NCI-H524 (cell line): ENCODE measurements at regions not wholly inside any gene's neighbourhood (a gene's known extent, or its start where the extent isn't known, plus 50 kb on each side); places are given as distances from the start of the nearest gene placed in this dataset.
A peak's percentile ranks its signal among the peaks of the same experiment; 100 is the strongest.

Source experiments
- DNase-seq, 2 experiments: peaks; one replicate each; lab custom pipeline; 2025; lab: John Stamatoyannopoulos, UW

GRCh38 chr1:82948386-82948785 lies 1050.5 kb downstream of the TTLL7 start:
- DNase-seq = no peak

GRCh38 chr1:82947278-82947677 lies 1051.7 kb downstream of the TTLL7 start:
- DNase-seq = no peak

GRCh38 chr1:82946096-82946605 lies 1052.8 kb downstream of the TTLL7 start:
- no peak for DNase-seq

- no peak for DNase-seq
Measured at GRCh38 chr1:82944822-82945221, 1054.1 kb downstream of the TTLL7 start.

- DNase-seq = peak in 1 of 2 experiments; percentile 4
Measured at GRCh38 chr1:82934074-82934473, 1064.9 kb downstream of the TTLL7 start.

GRCh38 chr1:82932727-82933126 lies 1066.2 kb downstream of the TTLL7 start:
- no peak for DNase-seq

GRCh38 chr1:82932207-82932606 lies 1066.7 kb downstream of the TTLL7 start:
- DNase-seq = no peak

- no peak for DNase-seq
Measured at GRCh38 chr1:82931006-82931405, 1067.9 kb downstream of the TTLL7 start.

GRCh38 chr1:82927753-82928152 lies 1071.2 kb downstream of the TTLL7 start:
- DNase-seq = no peak

- DNase-seq = no peak
Measured at GRCh38 chr1:82924666-82925065, 1074.3 kb downstream of the TTLL7 start.

- DNase-seq = no peak
Measured at GRCh38 chr1:82923931-82924330, 1075.0 kb downstream of the TTLL7 start.

- DNase-seq = no peak
Measured at GRCh38 chr1:82921759-82922158, 1077.2 kb downstream of the TTLL7 start.

GRCh38 chr1:82920418-82921248 lies 1078.3 kb downstream of the TTLL7 start:
- DNase-seq = no peak

- DNase-seq = no peak
Measured at GRCh38 chr1:82919837-82920236, 1079.1 kb downstream of the TTLL7 start.

GRCh38 chr1:82907313-82907712 lies 1091.6 kb downstream of the TTLL7 start:
- no peak for DNase-seq

GRCh38 chr1:82903626-82904025 lies 1095.3 kb downstream of the TTLL7 start:
- DNase-seq = no peak

GRCh38 chr1:82901561-82901960 lies 1097.4 kb downstream of the TTLL7 start:
- peak; percentile 35 to 84 for DNase-seq

- DNase-seq = peak; percentile 9 to 48
Measured at GRCh38 chr1:82901118-82901517, 1097.8 kb downstream of the TTLL7 start.

GRCh38 chr1:82899017-82899416 lies 1098.3 kb downstream of the ADGRL2 start:
- no peak for DNase-seq

GRCh38 chr1:82897549-82897948 lies 1096.8 kb downstream of the ADGRL2 start:
- DNase-seq = no peak

GRCh38 chr1:82896036-82896435 lies 1095.3 kb downstream of the ADGRL2 start:
- no peak for DNase-seq

- peak in 1 of 2 experiments; percentile 65 for DNase-seq
Measured at GRCh38 chr1:82894635-82895034, 1093.9 kb downstream of the ADGRL2 start.

GRCh38 chr1:82893712-82894470 lies 1093.2 kb downstream of the ADGRL2 start:
- DNase-seq = peak; percentile 80 to 96
